NCI-H526 treated with DMSO at 0.1 percent for 48 hours (cell line): ENCODE measurements at regions not wholly inside any gene's neighbourhood (a gene's known extent, or its start where the extent isn't known, plus 50 kb on each side); places are given as distances from the start of the nearest gene placed in this dataset.
"Not testable (repeated sequence)": the region's sequence is repeated elsewhere in the genome, so short reads cannot be mapped to it uniquely, and the experiment has no call there.

Experiments
- DNase-seq: peaks from one replicate; lab custom pipeline; 2025; lab: John Stamatoyannopoulos, UW

DNA sequence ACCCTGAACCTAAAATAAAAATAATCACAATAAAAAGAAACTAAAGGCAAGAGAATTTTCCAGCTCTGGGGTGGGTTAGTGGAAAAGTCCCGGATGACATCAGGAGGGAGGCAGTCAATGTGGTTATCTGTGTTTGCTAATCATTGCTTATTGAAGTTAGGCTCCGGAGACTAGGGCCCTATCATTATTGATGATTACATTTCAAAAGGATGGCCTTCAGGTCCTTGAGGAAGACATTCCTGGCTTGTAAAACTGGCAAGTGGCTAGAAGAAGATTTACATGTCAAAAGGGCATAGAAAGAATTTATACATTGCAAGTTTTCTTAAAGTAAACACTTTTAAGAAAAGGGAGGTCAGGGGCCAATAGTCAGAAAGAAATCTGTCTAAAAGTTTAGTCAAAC, 123.4 kb downstream of the POSTN start:
- DNase-seq, result no peak

DNA sequence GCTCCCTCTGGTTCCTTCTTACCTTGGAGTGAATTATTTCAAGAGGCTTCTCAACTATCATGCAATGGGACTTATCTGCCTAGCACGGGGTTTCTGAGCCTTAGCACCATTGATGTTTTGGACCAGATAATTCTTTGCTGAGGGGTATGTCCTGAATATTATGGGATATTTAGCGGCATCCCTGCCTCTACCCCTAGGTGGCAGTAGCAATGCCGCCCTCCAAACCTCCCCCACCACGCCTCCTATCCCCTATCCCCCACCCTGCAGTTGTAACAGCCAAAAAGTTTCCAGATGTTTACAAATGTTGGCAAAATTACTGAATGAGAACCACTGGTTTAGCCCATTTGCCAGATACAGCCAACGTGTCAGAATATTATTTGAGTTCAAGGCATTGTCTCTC, 125.5 kb downstream of the POSTN start:
- DNase-seq, result no peak

DNA sequence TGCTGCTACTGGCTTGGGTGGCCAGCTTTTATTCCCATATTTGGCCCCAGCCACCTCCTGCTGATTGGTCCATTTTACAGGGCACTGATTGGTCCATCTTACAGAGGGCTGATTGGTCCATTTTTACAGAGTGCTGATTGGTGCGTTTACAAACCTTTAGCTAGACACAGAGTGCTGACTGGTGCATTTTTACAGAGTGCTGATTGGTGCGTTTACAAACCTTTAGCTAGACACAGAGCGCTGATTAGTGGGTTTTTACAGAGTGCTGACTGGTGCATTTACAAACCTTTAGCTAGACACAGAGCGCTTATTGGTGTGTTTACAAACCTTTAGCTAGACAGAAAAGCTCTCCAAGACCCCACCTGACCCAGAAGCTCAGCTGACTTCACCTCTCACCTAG, 126.3 kb downstream of the POSTN start:
- not testable (repeated sequence) for DNase-seq

DNA sequence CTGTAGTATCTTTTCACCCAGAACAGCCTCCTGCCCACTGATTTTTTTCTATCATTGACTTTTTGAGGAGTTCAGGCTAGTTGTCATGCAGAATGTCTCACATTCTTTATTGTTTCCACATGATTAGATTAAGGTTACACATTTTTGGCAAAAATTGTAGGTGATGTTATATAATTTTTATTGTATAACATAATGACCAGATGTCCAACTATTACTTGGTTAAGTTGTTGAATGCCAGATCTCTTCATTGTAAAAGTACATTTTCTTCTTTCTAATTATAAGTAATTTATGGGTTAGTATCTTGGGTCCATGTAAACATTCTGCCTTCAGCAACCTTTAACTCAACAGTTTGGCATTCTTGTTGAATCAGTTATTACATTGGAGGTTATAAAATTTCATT, 138.4 kb downstream of the POSTN start:
- no peak for DNase-seq

DNA sequence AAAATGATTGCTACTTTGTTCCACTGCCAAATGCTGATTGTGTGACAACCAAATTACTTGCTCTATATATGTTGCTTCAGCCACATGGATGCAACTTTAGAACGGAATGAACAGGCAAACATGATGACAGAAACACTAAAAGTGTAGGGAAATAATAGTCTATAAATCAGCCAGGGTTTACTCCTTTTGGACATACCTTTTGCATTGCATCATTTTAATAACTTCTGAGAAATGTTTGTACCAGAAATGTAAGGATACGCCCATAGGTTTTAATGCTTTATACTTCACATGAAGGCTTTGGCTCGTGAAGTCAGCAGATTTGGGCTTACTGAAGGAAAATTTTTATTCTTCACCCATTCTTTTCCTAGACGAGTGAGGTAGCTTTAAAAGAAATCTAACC, 141.0 kb downstream of the POSTN start:
- no peak for DNase-seq

DNA sequence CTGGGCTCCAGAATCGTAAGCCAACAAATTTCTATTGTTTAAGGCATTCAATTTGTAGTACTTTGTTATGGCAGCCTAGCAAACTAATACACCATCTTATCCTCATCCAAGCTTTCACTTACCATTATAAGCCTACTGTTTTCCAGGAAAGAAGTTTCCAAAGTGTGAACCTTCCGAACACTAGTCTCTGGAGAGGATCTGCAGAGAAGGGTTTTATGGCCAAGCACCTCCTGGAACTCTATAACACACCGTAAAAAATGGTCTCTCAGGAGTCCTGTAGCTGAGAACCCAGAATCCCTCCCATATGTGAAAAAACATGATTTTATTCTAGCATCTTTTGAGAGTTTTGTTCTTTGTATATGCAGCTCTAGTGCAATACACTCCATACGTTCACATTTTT, 142.1 kb downstream of the POSTN start:
- DNase-seq, result no peak

DNA sequence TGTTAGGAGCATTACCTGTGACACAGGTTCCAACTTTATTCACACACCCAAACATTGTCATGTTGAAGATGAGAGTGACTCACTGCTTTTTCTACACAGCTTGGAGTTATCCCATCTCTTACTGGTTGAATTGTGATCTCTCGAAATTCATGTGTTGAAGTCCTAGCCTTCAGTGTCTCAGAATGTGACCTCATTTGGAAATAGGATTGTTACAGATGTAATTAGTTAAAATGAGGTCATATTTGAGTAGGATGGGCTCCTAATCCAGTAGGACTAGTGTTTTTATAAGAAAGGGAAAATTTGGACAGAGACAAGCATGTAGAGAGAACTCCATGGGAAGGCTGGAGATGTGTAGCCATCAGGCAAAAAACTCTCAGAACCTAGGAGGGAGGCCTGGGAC, 142.5 kb downstream of the POSTN start:
- no peak for DNase-seq

DNA sequence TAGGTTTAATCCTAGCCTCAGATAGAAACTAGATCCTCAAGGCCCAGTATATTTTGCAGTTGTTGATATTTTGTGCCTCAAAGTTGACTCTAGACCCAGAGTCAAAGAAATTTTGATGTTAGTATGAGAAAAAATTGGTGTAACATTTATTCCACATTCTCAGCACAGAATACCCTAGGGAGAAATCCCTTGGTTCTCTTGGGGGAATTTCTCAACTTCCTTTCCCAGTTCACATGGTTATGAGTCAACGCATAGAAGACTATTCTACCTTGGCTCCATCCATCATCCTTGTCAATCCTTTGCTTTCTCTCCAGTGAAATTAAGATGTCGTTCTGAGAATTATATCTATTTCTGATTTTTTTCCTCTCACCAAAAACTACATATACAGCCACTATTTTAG, 145.3 kb downstream of the POSTN start:
- DNase-seq, result no peak

DNA sequence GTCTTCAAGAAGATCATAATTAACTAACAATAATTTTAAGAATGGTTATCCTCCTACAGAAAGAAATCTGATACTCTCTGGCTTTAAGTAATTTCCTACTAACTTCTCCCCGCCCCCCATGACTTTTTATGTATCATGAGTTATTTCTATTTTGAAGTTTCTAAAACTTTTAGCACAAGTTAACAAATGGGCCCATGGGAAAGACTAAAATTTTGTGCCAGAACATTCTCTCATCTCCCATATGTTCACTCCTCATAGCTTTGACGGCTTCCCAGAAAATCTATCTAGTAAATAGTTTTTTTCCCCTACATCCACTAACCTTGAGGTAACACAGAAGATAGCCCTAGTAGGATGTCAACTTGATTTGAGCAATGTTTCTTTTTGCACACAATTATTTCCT, 148.3 kb downstream of the POSTN start:
- DNase-seq, result no peak

DNA sequence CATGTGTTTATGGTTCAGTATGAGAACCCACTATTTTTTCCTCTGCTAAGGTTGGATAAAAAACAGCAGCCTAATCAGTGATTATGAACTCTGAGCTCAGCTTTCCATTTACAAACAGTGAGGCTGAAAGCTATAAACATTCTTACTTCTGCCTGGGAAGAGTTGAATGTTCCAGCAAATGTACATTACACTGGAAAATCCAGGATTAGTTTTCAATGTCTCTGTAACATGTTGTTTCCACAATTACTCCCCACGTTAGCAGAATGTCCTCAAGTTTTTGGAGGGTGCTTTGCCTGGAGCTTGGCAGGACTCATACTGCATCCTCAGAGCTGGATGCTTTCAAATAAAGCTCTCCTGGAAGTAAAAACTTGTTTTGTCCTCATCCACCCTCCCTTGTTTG, 150.4 kb downstream of the POSTN start:
- no peak for DNase-seq

DNA sequence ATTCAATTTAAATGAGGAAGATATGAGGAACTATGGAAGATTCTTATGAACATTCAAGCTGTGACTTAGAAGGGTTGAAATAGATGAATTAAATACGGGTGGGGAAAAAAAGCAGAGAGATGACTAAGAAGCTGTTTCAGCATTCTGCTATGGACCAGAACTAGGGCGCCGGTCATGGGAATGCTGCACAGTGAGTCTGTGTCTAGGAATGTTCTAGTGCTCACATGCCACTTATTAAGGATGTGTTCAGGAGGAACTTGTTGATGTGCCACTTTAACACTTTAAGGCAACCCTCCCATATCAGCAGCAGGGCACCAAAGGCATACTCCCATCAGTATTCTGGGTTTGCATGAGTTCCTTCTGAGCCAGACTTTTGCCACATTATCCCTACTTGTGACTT, 152.1 kb downstream of the POSTN start:
- no peak for DNase-seq

DNA sequence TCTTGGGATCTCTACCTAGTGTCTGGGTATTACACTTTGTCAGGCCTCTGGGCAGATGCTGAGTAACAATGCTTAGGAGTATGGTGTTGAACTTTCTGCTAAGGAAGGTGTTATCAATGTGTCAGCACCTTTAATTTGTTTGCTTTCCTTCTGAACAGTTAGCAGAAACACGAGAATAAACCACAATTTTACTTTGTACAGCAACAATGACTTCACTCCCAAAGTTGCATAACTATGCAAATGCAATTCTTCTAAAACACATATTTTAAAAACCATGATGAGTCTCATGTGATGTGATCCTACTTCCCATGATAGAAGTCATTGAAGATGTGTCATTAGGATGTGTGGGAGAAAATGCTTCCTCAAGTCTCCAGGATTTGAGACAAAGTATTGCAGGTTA, 155.0 kb downstream of the POSTN start:
- DNase-seq, result no peak

DNA sequence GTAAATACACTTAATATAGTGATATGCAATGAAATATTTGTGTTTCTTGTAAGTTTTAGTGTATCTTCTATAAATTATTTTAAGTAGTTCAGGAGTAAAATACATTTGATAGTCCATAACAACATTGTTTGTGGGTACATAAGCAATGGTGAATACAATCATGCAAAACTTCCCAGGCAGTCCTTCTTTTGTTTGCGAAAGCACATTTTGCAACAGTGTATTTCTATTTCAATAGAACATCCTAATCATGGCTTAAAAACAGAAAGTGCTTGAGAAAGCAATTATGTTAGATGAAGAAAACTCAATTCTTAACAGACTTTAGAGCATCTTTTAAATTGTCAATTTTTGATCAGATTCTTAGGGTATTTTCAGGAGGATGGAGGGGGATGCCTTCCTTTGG, 155.6 kb downstream of the POSTN start:
- DNase-seq, result no peak

DNA sequence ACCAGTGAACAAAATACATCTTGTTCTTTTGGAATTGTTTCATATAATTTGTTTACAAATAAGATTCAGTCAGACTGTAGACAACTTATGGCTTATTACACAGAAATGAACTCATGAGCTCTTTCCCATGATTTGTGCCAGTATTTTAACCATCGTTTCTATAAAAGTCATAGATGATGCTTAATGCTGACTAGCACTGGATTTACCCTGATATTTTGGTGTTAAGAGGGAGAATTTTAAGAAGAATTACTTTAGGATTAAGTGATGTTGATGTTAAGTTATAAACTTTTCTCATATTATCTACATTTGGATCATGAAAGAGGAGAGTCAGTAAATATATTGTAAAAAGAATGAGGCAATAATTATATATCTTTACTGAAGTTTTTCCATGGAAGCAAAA, 162.7 kb downstream of the POSTN start:
- DNase-seq, result no peak

DNA sequence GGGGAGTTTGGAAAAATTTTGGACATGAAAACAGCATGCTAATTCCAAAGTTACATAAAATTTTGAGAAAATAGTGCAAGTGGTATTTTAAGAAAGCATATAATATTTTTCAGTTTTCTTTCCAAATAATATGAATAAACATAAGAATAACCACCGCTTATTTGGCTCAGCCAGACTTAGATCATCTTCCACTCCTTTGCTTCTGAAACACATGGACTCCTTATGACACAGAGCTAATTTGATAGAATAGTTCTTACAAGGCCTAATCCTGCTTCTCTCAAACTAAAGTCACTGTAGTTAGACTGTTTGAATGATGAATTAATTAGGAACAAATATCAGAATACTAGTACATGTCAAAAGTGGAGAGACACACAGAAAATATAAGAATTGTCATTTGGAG, 165.5 kb downstream of the POSTN start:
- DNase-seq, result no peak

DNA sequence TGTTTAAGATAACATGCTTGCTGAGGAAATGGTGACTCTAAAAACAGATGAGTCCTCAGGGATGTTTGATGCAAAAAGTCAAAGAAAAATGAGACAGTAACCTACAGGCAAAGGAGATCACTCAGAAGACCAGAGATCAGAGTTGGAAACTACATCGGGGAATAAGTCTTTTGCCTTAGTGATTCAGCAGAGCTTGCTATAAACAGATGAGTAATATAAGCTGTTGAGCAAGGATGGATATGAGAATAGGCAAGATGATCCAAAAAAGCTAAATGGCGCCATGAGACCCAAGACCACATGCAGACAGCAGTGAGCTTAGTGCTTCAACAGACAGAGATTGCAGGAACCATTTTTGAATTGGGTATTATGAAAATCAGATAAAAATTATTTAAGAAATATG, 168.6 kb downstream of the POSTN start:
- DNase-seq, result no peak

DNA sequence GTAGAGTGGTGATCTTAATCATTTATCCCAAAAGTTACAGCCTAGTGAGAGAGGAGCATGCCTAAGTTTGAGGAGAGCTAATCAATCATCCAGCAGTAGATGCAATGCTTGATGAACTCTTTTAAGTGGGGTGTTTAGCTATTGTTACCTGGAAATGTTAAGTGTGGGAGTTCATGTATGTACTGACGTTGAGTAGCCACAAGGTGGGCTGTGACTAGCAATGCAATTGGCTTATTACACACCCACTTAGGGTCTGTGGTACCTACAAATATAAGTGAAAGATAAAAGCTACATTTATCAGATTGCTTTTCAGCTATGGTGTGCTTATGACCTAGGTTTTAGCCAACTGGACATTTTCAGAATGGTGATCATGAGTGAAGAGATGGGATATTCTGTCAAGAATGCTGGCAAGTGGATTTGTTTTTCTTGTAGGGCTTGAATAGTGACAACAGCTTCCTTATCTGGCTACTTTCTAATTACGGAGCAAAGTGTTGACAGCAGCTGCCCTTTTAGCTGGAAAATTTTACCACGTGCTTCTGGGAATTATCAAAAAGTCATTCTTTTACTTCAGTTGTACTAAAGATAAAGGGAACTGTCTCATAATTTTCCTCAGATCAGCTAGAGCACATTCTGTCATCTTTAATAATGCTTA, 170.6 kb downstream of the POSTN start:
- no peak for DNase-seq

DNA sequence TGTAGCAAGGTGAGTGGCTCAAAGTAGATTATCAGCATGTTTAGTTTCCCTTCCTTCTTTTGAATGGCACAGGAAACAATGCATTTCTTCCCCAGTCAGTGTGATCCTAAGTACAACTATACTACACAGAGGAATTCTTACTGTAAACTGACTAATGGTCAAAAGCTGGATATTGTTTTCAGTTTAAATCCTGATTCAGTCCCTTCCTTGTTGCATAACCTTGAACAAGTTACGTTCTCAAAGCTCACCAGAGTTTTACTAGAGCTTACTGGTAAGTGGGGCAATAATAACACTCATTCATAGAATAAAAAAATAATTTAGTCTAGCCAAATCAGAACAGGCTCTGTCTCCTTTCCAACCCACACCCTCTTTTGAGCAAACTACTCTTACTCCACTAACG, 180.1 kb downstream of the POSTN start:
- no peak for DNase-seq

DNA sequence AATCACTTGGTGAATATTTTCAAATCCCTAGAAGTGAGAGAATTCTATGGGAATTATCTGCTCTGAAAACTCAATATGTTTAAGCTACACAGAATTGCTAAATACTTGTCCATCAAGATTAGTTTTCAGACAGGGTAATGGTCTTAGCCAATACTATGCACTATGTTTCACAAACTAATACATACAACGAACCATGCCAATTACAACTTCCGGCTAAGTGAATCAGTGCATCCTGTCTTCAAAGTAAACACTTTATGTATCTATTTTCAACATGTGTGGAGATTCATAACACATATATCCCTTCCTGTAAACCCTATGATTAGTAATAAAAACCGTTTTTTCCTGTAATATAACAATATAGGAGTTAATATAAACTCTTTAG, 181.5 kb downstream of the POSTN start:
- DNase-seq, result no peak

DNA sequence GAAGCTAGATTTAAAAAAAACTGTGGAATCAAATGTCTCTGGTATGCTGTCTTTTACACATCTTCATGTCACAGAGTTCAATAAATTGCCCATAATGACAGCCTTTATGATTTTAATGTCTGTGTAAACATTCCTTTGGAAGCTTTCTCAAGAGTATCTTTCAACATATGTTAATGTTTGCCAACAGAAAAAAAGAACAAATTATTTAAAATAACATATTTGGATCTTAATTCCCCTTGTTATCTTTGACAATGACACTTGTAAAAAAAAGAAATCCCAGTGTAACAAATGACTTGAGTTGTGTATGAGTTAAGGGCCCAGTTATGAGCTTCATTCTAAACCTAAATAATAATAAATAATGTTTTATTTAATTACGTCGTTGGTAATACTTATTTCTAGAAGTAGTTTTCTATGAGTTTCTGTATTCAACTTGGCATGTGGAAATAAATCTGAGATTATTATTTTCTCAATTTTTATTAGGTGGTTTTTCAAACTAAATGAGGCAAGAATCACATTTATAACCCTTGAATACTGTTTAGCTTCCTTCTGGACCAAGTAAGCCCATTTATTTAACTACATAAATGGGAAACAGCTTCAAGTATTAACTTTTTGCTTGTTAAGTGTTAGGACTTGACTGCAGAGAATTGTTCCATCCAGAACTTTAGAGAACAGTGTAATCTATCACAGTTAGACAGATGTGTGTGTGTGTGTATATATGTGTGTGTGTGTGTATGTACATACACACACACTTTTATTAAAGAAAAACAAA, 182.1 kb downstream of the POSTN start:
- no peak for DNase-seq

DNA sequence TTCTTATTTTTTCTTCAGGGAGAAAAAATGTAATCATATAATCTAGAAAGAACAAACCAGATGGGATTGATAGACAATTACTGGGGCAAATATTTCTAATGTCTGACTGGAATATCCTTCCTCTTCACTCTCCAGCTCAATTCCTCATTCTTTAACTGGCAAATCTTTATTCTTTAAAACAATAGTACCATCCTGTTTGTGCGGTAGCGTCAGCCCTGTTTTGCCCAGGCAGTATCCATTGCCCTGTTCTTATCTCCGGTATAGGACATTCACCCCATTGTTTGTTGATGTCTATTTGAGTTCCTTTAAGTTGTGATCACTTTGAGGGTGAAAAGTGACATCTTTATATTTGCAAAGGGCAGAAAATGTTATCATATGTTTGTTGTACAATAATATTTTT, 185.4 kb downstream of the POSTN start:
- no peak for DNase-seq

DNA sequence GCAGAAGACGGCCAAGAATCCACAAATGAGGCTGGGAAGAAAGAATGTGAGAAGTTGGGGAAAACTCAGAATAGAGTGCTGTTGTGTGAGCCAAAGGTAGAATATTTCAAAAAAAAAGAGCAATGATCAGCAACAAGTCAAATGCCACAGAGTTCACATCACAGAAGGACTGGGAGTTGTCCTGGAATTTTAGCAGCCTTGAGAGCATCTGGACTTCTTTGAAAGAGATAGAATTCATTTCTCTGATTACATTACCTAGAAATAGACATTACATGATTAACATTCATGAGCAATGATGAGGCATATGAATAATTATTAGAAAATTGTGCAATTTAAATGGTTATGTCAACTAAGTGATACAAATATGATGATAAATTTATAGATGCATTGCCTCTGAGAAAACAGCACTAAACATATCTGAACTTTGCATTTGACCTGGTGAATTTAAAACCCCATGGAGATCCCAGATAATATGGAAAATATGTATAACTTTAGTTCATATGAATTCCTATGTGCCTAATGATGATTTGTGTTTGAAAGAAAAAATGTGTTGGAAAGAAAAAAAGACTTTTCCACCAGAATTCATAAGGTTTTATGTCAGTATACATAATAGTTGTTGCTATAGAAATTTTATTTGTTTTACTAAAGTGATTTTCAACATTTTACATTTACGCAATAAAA, 186.2 kb downstream of the POSTN start:
- DNase-seq, result no peak

DNA sequence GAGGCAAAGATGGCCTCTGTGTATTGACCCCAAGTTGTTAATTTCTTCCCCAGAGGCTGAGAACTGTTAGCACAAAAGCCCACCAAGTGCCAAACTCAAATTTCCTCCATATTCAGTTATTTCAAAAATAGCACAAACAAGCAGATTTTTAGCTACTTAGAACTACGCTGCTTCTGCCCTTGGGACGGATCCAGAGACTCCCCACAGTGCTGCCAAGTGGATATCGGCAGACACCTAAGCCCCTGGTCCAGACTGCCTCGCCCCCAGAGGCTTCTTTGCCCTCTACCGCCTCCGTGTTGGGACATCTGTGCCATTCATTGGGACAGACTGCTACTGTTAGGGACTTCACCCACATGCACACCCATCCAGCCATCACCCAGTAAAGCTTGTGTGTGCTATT, 188.3 kb downstream of the POSTN start:
- no peak for DNase-seq

DNA sequence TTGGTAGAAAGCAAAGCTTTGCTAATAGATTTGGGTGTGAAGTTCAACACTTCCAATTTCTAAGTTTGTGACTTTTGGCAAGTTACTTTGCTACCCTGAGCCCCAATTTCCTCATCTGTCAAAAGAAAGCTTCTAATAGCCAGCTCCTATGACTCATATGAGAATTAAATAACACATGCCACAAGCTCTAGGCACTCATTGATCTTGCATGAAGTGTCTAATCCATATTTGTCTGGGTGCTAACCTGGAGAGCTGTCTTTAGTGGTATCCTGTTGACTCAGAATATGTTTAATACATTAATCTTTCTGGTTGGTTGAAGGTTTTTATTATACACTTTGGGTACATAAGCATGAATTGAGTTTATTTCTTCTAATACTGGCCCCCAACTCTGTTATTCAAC, 188.8 kb downstream of the POSTN start:
- DNase-seq, result no peak
